ENCODE measurements at regions not wholly inside any gene's neighbourhood (a gene's known extent, or its start where the extent isn't known, plus 50 kb on each side); places are given as distances from the start of the nearest gene placed in this dataset.

DNA sequence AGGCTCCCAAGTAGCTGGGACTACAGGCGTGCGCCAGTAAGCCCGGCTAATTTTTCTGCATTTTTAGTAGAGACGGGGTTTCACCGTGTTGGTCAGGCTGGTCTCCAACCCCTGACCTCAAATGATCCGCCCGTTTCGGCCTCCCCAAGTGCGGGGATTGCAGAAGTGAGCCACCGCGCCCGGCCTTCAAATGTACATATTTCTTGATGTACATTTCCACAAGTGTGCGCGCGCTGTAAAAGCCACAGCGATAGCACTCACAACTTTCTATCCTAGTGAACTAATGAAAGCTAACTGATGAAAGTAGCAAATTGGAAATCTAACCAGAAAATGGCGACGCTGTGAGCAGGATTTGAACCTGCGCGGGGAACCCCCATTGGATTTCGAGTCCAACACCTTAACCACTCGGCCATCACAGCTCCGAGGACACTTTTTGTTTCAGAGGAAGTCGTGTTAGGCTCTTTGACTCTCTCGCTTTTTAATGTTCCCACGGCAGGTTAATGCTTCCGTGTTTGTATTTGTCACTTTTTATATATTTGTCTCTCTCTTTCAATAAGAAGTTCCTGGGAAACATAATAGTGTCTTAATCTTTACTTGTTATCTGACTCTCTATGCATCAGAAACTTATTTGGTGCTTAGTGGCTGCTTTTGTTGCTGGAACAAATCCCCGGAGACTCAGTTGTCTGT is 199.4 kb upstream of the ZNF184 start (continued):
- no peak for TF ChIP-seq RERE (CRISPR knock-in tag; IDR thresholded peaks at IDR 0.05; ENCODE audit: low read depth)
- TF ChIP-seq KDM5A (IDR thresholded peaks at IDR 0.05; ENCODE audit: borderline replicate concordance, low read length): no peak
- TF ChIP-seq THYN1 (CRISPR knock-in tag; IDR thresholded peaks at IDR 0.05; ENCODE audit: borderline replicate concordance, low read depth): no peak
- TF ChIP-seq TBL1XR1 (IDR thresholded peaks at IDR 0.05; ENCODE audit: borderline replicate concordance, low read length, partially characterized antibody): no peak
- peak; percentile 44; the same call in 1 of the 2 replicates for TF ChIP-seq PHF8 (CRISPR knock-in tag; IDR thresholded peaks at IDR 0.05)
- TF ChIP-seq RARA (CRISPR knock-in tag; IDR thresholded peaks at IDR 0.05): peak; percentile 58; the same call in 1 of the 2 replicates
- TF ChIP-seq, protein P1, sequence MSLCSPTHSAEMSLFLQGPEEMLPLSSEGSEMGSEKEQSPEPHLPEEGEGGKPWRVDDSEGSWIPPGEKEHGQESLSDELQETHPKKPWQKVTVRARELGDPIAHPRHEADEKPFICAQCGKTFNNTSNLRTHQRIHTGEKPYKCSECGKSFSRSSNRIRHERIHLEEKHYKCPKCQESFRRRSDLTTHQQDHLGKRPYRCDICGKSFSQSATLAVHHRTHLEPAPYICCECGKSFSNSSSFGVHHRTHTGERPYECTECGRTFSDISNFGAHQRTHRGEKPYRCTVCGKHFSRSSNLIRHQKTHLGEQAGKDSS (CRISPR knock-in tag; IDR thresholded peaks at IDR 0.05; ENCODE audit: borderline replicate concordance, low read depth): peak; percentile 37; the same call in 1 of the 2 replicates
- TF ChIP-seq AHDC1 (CRISPR knock-in tag; IDR thresholded peaks at IDR 0.05; ENCODE audit: borderline replicate concordance): peak; percentile 55; the same call in 1 of the 2 replicates
- TF ChIP-seq PAF1 (CRISPR knock-in tag; IDR thresholded peaks at IDR 0.05): no peak
- peak; percentile 1 for TF ChIP-seq TEAD3 (CRISPR knock-in tag; optimal IDR thresholded peaks at IDR 0.05; ENCODE audit: borderline replicate concordance)
- TF ChIP-seq MAFF (IDR thresholded peaks at IDR 0.05; ENCODE audit: low read depth, low read length): no peak
- TF ChIP-seq TAF1 (CRISPR knock-in tag; IDR thresholded peaks at IDR 0.05): no peak
- no peak for TF ChIP-seq ZNF496 (CRISPR knock-in tag; IDR thresholded peaks at IDR 0.05; ENCODE audit: insufficient replicate concordance)
- no peak for TF ChIP-seq EED (CRISPR knock-in tag; IDR thresholded peaks at IDR 0.05)
- TF ChIP-seq SP4 (CRISPR knock-in tag; IDR thresholded peaks at IDR 0.05): peak; percentile 51
- TF ChIP-seq POGZ (CRISPR knock-in tag; IDR thresholded peaks at IDR 0.05): peak; percentile 83
- peak; percentile 68; the same call in 1 of the 2 replicates for TF ChIP-seq ZFP82 (CRISPR knock-in tag; IDR thresholded peaks at IDR 0.05; ENCODE audit: borderline replicate concordance)
- peak; percentile 67; the same call in 1 of the 2 replicates for TF ChIP-seq RFXANK (CRISPR knock-in tag; IDR thresholded peaks at IDR 0.05)
- peak; percentile 88; the same call in 1 of the 2 replicates for TF ChIP-seq NFKB2 (CRISPR knock-in tag; IDR thresholded peaks at IDR 0.05; ENCODE audit: borderline replicate concordance)

Measured in HepG2 (cell line).